ENCODE measurements at regions not wholly inside any gene's neighbourhood (a gene's known extent, or its start where the extent isn't known, plus 50 kb on each side); places are given as distances from the start of the nearest gene placed in this dataset.

DNA sequence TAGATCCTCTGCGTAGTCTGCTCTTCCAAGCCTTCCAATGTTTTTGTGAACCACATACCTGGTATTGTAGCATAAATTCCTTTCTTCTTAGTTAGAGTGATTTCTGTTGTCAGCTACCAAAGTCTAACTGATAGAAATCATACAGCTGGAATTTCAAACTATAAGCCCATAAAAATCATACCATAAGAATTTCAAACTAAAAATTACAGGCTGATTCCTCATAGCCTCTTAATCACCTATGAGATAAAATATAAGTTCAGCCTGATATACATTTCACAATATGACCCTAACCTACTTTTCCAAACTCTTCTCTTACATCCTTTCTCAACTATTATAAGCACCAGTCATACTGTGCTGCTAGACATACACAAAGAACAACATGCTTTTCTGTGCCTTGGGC lies 64.8 kb downstream of the PTHLH start:
- DNase-seq, result no peak

GRCh38 chr12:27906658-27907473 lies 65.7 kb downstream of the PTHLH start:
- no peak for DNase-seq

DNA sequence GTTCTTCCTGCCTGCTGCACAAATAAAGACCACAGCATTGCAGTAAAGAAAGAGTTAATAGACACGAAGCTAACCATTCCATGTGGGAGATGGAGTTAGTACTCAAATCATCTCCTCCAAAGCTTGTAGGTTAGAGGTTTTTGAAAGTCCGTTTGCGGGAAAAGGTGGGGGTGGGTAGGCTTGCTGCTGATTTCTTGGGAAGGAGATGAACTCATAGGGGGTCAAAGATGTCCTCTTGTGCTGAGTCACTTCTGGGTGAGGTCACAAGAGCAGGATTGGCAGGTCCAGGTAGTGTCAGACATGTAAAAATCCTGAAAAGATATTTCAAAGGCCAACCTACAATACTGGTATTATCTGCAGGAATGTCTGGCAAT lies 66.4 kb downstream of the PTHLH start:
- no peak for DNase-seq

DNA sequence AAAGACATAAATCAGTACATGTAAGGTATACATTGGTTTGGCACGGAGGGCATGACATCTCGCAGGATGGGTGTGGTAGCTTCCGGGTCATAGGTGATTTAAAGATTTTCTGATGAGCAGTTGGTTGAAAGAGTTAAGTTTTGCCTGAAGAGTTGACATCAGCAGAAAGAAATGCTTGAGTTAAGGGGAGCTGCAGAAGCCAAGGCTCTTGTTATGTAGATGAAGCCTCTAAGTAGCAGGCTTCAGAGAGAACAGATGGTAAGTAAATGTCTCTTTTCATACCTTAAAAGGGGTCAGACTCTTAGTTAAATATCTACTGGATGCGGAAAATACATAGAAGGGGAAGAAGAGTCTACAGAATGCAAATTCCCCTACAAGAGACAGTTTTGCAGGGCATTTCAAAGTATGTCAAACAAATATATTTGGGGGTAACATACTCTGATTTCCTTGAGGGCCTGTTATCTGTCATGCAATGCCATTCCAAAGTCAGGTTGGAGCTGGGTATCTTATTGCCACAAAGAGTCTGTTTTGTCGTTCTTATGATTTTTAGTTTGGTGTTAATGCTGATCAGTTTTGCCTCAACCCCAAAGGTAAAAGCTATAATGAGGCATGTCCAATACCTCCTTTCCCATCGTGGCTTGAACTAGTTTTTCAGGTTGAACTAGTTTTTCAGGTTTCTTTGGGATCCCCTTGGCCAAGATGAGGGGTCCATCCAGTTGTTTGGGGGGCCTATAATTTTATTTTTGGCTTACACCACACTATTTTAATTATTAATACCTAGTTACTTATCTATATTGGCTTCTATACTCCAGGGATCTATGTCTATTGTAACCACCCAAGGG lies 67.0 kb downstream of the PTHLH start:
- DNase-seq, result no peak

DNA sequence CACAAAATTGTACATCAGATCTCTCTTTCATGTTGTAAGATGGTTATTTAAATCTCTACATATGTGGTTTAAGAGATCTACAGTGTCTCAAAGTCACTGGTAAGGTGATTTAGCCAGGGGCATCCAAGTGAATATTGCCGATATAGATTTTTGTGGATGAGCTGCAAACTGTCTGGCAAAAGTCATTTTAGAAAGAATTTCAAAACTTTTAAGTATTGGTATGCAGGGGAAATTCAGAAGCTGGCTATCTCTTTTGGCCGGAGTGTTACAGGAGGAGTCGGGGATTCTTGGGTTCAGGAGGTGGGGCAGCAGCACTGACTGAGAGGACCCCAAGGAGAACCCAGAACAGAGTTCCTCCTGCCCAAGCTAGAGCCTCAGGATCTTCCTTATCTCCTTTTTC lies 69.9 kb downstream of the PTHLH start:
- no peak for DNase-seq

DNA sequence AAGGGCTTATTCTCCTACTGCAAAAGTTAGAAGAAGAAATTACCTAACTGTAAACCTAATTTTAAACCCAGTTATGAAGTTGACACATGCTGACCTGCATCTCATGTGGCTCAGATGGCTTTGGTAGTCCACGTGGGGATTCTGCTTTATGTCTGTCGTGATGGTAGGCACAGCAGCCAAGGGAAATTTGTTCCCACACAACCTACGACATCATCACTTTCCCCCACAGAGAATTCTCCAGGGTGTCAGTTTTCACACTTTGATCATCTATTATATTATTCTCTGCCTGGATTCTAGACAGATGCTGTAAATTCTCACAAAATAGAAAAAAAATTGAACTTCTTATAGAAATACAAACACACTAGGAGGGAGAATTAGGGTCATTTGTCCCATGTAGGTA lies 70.6 kb downstream of the PTHLH start:
- DNase-seq, result no peak

GRCh38 chr12:27900920-27901879 lies 71.3 kb downstream of the PTHLH start:
- DNase-seq, result no peak

DNA sequence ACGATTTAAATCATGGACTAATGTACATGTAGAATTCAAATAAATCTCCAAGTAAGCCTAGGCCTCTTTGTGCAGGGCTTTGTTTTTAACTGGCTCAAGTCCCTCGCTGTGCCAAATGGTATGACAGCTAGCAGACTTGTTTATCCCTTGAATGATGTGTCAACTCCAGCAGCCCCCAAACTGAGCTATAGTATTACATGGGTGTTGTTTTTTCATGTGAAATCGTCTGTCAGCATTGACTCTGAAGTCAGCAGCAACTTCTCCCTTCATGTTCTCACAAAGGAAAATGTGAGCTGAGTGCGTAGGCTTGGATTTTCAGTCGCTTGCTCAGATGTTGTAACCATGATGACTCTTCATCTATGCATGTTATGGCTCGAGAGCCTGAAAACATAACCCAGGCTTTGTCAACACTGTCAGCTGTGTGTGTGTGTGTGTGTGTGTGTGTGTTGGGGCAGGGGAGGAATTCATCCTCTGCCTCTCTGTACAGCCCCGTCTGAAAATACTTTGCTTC lies 73.3 kb downstream of the PTHLH start:
- no peak for DNase-seq

DNA sequence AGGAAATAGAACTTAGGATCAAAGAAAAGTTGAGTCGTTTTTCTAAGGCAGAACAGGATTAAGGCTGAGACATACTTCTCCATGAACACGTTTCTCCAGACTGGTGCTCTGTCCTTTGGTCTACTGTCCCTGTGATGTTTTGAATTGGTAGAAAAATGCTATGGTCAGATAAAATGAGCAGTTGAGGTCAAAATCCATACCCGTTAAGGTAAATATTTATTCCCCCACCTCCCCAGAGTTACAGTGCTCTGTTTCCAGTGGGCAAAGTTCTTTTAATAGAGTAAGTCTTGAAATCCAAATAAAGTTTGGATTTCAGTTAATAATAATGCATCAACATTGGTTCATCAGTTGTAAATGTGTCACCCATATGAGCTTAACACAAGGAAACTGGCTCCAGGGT lies 74.5 kb downstream of the PTHLH start:
- no peak for DNase-seq

GRCh38 chr12:27896419-27896990 lies 76.0 kb downstream of the PTHLH start:
- DNase-seq, result peak in 1 of 5 experiments; percentile 6

DNA sequence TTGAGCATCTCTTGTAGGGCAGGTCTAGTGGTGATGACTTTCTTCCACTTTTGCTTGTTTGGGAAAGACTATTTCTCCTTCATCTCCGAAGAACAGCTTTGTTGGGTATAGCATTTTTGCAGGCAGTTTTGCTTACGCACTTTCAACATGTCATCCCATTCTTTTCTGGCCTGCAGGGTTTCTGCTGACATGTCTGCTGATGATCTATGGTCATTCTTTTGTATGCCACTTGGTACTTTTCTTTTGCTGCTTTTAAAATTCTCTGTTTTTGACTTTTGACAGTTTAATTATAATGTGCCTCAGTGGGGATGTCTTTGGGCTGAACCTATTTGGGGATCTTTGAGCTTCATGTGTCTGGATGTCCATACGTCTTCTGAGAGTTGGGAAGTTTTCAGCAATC lies 78.2 kb downstream of the PTHLH start:
- no peak for DNase-seq

- no peak for DNase-seq
Measured at GRCh38 chr12:27879708-27880107, 92.8 kb downstream of the PTHLH start.

DNA sequence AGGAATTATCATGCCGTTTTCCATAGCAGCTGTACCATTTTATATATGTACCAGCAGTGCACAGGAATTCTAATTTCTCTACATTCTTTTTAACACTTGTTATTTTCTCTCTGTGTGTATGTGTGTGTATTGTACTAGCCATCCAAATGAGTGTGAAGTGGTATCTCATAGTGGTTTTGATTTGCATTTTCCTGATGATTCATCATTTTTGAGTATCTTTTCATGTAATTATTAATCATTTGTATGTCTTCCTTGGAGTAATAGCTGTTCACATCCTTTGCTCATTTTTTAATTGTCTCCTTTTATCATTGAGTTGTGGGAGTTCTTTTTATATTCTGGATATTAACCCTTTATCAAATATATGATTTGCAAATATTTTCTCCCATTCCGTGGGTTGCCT lies 95.6 kb upstream of the MANSC4 start:
- no peak for DNase-seq

- no peak for DNase-seq
Measured at GRCh38 chr12:27873010-27873409, 93.0 kb upstream of the MANSC4 start.

DNA sequence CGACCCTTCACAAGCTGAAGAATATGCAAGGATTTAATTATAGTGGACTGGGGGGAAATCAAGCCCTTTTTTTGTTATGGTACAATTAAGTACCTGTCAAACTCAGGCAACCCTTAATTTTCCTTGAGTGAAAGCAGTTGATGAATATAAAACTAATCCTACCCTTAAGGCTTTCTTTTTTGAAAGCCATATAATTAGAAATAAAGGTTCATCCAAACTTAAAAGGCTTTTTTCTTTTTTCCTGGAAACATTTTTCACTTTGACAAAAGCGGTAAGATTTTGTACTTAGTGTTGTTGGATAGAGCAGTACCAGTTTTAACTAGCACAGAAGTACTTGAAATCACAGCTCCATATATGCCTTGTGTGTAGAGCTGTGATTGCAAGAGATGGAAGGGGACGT lies 91.9 kb upstream of the MANSC4 start:
- no peak for DNase-seq

GRCh38 chr12:27870939-27871338 lies 90.9 kb upstream of the MANSC4 start:
- DNase-seq, result no peak

DNA sequence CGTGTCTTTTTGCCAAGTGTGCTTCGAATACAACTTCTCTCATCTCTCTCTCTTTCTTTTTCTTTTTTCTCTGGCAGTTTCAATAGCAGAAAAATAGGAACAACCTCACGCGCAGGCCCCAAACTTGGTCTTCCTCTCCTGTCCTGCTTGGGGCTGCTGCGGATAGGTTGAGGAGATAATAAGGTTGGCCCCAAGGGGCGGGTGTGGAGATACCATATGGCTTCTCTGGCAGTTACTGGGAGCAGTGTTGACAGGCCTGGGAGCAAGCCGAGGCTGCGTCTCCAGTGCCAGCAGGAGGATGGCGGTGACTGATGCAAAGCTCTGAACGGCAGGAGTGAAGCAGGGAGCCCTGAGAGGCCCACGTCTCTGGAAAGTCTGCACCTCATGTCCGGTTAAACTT lies 89.5 kb upstream of the MANSC4 start:
- DNase-seq, result no peak

DNA sequence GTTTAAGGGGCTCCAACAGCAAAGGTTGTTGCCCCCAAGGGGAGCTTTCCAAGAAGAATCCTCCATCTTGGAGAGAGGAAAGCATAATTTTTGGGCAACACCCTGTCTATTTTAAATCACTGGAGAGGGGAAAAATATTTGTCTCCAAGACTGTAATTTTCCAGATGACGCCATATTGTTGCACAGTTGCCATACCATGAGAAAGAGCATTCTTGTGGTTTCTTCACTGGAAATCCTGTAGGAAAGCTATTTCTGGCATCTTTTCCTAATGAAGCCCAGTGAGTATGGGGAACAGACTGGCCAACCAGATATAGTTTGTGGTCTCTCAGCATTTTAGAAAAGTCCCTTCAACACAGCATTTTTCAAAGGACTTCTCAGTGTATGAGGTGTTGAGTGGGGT lies 88.1 kb upstream of the MANSC4 start:
- DNase-seq, result no peak

GRCh38 chr12:27866373-27867101 lies 86.5 kb upstream of the MANSC4 start:
- no peak for DNase-seq

GRCh38 chr12:27865421-27865820 lies 85.4 kb upstream of the MANSC4 start:
- DNase-seq, result peak in 1 of 5 experiments; percentile 37

GRCh38 chr12:27864521-27864920 lies 84.5 kb upstream of the MANSC4 start:
- DNase-seq, result peak in 1 of 5 experiments; percentile 78

DNA sequence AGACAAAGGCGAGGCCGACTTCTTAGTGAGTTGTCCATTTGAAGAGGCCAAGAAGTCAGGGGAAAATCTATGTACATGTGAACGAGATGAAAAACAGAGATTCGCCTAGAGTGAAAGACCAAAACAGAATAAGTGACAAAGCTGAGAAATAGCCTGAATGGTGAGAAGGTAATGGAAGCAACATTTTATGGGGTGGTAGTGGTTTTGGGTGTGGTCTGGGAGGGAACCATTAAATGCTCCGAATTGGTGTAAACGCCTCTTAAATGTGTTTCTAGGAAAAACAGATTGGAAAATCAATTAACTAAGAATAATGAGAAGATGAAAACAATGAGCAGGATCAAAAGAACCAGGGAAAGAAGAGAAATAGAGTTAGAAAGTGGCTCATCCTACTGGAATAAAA lies 83.8 kb upstream of the MANSC4 start:
- DNase-seq, result no peak

Data from T-helper 2 cell (primary cell).